GM10248 (cell line): ENCODE measurements at regions not wholly inside any gene's neighbourhood (a gene's known extent, or its start where the extent isn't known, plus 50 kb on each side); places are given as distances from the start of the nearest gene placed in this dataset.

Experiments
- CTCF ChIA-PET: fragments of 300-600 bp; sonication (Branson Sonifier 250); formaldehyde crosslinking; extraction: SDS; loops from one replicate; lab custom pipeline; 2021; ENCODE audit warnings: antibody characterized with exemption; lab: Yijun Ruan, JAX
- POLR2A ChIA-PET: fragments of 350-650 bp; sonication (Branson Sonifier 250); formaldehyde crosslinking; extraction: SDS; loops from one replicate; lab custom pipeline; 2020; ENCODE audit warnings: antibody characterized with exemption; lab: Yijun Ruan, JAX
- DNase-seq: peaks from one replicate; pipeline ENCODE4 v3.0.0; 2012; ENCODE audit errors: extremely low spot score
- CTCF ChIP-seq: IDR thresholded peaks from 2 replicates; pipeline ENCODE4 v1.5.1; 2012; ENCODE audit warnings: mild to moderate bottlenecking, low read depth; ENCODE audit errors: extremely low read depth, missing control alignments, control extremely low read depth

- ChIA-PET POLR2A (no interaction called here), CTCF (no interaction called here)
- DNase-seq: no peak
- no peak for TF ChIP-seq CTCF
Measured at GRCh38 chr1:191866155-191866554, 292.1 kb upstream of the RGS18 start.

- CTCF ChIA-PET: no interaction called here
- no peak for DNase-seq
- no peak for TF ChIP-seq CTCF
- POLR2A ChIA-PET: no interaction called here
Measured at GRCh38 chr1:191869790-191870312, 288.4 kb upstream of the RGS18 start.

GRCh38 chr1:191870490-191870889 lies 287.8 kb upstream of the RGS18 start:
- ChIA-PET POLR2A (no interaction called here), CTCF (no interaction called here)
- no peak for DNase-seq
- TF ChIP-seq CTCF: no peak

GRCh38 chr1:191875994-191876393 lies 282.3 kb upstream of the RGS18 start:
- DNase-seq: no peak
- TF ChIP-seq CTCF: no peak
- ChIA-PET POLR2A (no interaction called here), CTCF (no interaction called here)

GRCh38 chr1:191876631-191877030 lies 281.6 kb upstream of the RGS18 start:
- no peak for DNase-seq
- ChIA-PET CTCF (no interaction called here), POLR2A (no interaction called here)
- no peak for TF ChIP-seq CTCF

GRCh38 chr1:191882870-191883269 lies 275.4 kb upstream of the RGS18 start:
- DNase-seq: no peak
- ChIA-PET CTCF (no interaction called here), POLR2A (no interaction called here)
- TF ChIP-seq CTCF: no peak

GRCh38 chr1:191886977-191887376 lies 271.3 kb upstream of the RGS18 start:
- CTCF ChIA-PET: no interaction called here
- POLR2A ChIA-PET: no interaction called here

More at GRCh38 chr1:191886977-191887376, 271.3 kb upstream of the RGS18 start:
- no peak for DNase-seq
- TF ChIP-seq CTCF: no peak
